Retinal pigment epithelial cell (primary cell): ENCODE measurements at regions not wholly inside any gene's neighbourhood (a gene's known extent, or its start where the extent isn't known, plus 50 kb on each side); places are given as distances from the start of the nearest gene placed in this dataset.
A peak's percentile ranks its signal among the peaks of the same experiment; 100 is the strongest.

Experiments used
- DNase-seq: peaks from one replicate; pipeline ENCODE4 v3.0.0-alpha.2; 2010; ENCODE audit warnings: low read depth
- H3K4me3 ChIP-seq: 2 replicates; pipeline ENCODE4 v1.5.1; 2011; ENCODE audit warnings: mild to moderate bottlenecking, low read length, control low read depth, moderate library complexity
- TF ChIP-seq, protein P1 (sequence below): conservative IDR thresholded peaks from 2 replicates; pipeline ENCODE4 v1.5.1; 2011; ENCODE audit warnings: low read depth, low read length, control low read depth, inconsistent platforms

DNA sequence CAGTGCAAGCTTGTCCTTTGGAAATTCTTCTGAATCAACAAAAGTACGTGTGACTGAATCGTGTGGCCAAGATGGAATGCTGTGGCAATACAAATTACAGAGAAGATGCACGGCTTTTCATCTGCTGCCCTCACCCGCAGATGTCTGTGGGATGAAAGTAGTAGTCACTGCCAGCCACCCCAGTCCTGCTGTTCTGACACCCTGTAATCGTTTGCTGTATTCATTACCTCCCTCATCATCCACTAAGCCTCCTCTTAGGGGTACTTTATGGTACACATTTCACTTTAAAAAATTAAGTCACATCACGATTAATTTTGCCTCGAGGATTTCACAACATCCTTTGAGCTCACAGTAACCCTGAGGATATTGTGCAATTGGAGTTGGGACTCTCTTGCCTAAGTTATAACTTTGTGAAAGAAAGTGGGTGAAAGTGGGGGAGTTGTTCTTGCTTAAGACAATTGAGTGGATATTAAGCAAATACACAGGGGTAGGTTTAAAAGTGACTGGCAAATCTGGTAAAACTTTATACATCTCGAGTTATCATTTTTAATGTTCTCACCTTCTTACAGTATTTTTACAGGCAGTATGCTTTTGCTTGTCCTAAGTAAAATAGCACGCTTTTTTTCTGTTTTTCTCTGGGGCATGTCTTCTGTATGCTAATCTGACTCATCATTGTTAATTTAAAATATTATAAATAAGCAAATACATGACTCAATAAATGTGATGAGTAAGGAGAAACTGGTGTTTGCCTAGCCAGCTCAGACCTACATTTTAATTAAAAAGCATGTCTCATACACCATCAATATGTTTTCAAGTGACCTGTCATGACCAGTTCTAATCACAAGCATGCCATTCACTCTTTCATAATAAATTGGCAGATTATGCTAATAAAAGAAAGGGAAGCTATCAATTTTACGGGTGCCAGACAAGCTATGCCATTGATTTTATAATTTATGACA is 680.9 kb downstream of the IRS1 start:
- TF ChIP-seq, protein P1, sequence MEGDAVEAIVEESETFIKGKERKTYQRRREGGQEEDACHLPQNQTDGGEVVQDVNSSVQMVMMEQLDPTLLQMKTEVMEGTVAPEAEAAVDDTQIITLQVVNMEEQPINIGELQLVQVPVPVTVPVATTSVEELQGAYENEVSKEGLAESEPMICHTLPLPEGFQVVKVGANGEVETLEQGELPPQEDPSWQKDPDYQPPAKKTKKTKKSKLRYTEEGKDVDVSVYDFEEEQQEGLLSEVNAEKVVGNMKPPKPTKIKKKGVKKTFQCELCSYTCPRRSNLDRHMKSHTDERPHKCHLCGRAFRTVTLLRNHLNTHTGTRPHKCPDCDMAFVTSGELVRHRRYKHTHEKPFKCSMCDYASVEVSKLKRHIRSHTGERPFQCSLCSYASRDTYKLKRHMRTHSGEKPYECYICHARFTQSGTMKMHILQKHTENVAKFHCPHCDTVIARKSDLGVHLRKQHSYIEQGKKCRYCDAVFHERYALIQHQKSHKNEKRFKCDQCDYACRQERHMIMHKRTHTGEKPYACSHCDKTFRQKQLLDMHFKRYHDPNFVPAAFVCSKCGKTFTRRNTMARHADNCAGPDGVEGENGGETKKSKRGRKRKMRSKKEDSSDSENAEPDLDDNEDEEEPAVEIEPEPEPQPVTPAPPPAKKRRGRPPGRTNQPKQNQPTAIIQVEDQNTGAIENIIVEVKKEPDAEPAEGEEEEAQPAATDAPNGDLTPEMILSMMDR = no peak
- DNase-seq = peak; percentile 40
- peak overlapping the region; percentile 1 for H3K4me3 ChIP-seq

DNA sequence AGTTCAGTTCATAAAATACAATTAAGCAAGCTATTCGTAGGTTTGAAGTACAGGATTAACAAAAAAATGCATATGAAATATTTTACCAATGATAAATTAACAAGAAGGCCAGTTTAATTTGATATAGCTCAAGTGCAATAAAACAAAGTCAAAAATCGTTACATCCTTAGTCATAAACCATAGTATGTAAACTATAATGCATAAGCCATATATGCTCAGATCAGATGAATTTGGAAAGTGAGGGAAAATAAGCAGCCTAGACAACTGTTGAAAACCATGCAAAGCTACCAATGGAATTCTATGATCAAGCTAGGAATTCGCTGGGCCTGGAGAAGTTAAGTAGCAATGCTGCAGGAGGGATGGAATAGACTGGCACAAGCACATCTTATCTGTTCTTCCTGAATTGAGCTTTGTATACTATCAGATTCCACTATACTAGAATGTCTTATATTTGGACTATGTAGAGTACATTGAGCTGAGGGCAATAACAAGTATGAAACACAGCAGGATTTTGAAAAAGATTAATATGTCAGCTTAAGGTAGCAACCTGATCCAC is 682.0 kb downstream of the IRS1 start:
- no peak for DNase-seq
- no peak overlapping the region for H3K4me3 ChIP-seq
- TF ChIP-seq, protein P1 = no peak

DNA sequence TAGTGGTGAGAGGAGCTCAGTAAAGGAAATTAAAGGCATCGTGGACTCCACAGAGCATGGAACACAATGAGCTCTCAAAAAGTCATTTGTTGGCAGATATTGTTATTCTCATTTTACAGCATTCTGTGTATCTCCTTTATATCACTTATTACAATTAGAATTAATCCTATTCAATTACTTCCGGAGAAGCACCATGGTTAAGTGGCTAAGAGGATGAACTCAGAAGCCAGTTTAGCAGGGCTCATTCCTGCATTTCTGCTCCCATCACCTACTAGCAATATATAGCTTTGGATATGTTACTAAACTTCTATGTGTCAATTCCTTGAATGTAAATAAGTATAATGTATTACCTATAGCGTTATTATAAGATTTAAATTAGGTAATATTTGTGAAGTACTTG is 683.3 kb downstream of the IRS1 start:
- no peak overlapping the region for H3K4me3 ChIP-seq
- TF ChIP-seq, protein P1 = no peak
- DNase-seq = no peak

DNA sequence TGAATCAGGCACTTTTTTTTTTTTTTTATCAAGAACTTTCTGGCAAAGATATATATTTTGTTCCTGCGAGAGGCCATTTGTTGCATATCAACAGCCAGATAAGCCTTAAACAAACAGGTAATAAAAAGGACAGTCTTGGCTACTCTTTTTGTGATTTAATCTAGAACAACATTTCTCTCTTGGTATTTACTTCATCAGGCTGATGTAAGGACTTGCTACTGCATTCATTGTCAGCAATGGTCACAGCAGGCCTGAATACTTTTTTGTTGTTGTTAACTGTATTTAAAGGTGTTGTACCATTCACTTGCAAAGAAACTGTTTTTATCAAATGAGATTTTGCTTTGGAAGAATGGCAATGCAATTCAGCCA is 683.8 kb downstream of the IRS1 start:
- H3K4me3 ChIP-seq = no peak overlapping the region
- TF ChIP-seq, protein P1 = no peak
- DNase-seq = no peak

DNA sequence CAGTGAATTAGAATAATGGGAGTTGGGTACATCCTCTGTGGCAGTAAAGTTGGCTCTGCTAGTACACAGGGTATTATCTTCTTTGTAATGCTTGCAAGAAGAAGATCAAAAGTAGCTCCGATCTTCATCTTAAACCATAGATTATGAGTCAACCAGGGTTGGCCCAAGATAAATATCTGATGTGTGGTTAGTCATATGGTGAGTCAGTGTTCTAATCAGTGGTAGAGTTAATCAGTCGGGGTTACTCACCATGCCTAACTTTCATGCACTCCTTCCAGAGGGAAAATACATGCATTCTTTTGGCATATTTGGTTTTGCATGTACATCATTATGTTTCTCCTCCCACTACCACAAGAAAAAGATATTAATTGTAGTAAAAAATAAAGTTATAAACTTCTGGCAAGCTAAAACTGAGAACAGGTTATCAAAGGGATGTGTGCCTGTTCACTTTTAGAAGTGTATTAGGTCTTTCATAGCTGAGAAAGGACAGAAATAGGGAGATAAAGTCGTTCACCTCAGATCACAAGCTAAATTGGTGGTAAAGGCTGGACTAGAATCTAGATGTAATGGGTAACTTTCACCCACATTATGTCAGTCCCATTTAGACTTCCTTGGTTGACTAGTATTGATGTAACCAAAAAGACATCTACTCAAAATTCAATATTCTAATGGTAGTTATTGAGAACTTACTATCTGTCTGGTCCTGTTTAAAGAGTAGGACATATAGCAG is 684.4 kb downstream of the IRS1 start:
- peak; percentile 95 for DNase-seq
- TF ChIP-seq, protein P1 = no peak
- no peak overlapping the region for H3K4me3 ChIP-seq

DNA sequence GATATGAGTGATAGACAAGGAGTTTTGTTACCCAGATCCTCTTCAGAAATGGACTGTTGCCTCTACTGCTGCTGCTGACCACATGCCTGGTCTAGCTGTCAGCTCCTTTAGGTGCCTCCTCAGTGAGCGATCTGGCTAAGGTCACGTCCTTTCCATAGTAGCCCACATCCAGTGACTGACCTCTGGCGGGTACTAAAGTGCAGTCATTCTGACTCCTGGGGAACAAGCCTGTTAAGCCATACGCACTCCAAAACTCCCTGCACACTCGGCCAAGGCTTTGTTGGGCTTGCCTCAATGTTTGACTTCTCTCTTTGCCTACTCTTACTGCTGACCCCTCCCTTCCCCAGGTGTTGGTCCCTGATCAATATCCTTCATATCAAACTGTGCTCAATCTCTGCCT is 685.2 kb downstream of the IRS1 start:
- DNase-seq = no peak
- TF ChIP-seq, protein P1 = no peak

More for the DNA sequence above, 685.2 kb downstream of the IRS1 start:
- no peak overlapping the region for H3K4me3 ChIP-seq
